Endothelial cell of umbilical vein (primary cell): ENCODE measurements at regions not wholly inside any gene's neighbourhood (a gene's known extent, or its start where the extent isn't known, plus 50 kb on each side); places are given as distances from the start of the nearest gene placed in this dataset.

ENCODE experiments used
- BruUV-seq: library from RNA; stranded (reverse); fragments of 400-500 nt; replicated peaks from 2 replicates; lab custom pipeline; 2021; lab: Mats Ljungman, UMichigan
- CTCF ChIA-PET: fragments of 300-600, 350-600 bp; sonication (Branson Sonifier 250); formaldehyde crosslinking; loops from one replicate; lab custom pipeline; 2021; ENCODE audit warnings: antibody characterized with exemption, inconsistent platforms; lab: Charles Lee
- POLR2A ChIA-PET: fragments of 300-600, 350-600 bp; sonication (Branson Sonifier 250); formaldehyde crosslinking; loops from one replicate; lab custom pipeline; 2021; ENCODE audit warnings: antibody characterized with exemption, inconsistent platforms; lab: Charles Lee
- DNase-seq: peaks from one replicate; pipeline ENCODE4 v3.0.0-alpha.2; 2011; ENCODE audit warnings: low read depth, low spot score
- FAIRE-seq: peaks from 2 replicates; lab custom pipeline; 2011; peaks lifted over from hg19 to GRCh38; lab: Jason Lieb, UNC
- H2AFZ ChIP-seq: 2 replicates; pipeline ENCODE4 v1.6.0; 2012; ENCODE audit warnings: low read depth, low read length, control low read depth, inconsistent platforms
- H3K27ac ChIP-seq: 2 replicates; pipeline ENCODE4 v1.5.1; 2011; ENCODE audit warnings: low read depth, mild to moderate bottlenecking, control low read depth, low read length, moderate library complexity; ENCODE audit not compliant: insufficient read depth
- H3K27me3 ChIP-seq, 2 experiments: 2 replicates each; pipeline versions ENCODE4 v1.6.0 to v1.6.1; 2011; ENCODE audit warnings: low read length in 2 of 2, mixed read lengths in 1 of 2; ENCODE audit not compliant: control insufficient read depth in 2 of 2, insufficient read depth in 2 of 2
- H3K36me3 ChIP-seq, 2 experiments: 2 replicates in 1 of 2; 3 replicates in 1 of 2; pipeline ENCODE4 v1.5.1; 2011; ENCODE audit warnings: low read length in 2 of 2, mild to moderate bottlenecking in 1 of 2, moderate library complexity in 1 of 2; ENCODE audit not compliant: control insufficient read depth in 2 of 2, insufficient read depth in 2 of 2; ENCODE audit errors: extremely low read depth in 1 of 2
- H3K4me1 ChIP-seq: 3 replicates; pipeline ENCODE4 v1.5.1; 2011; ENCODE audit warnings: mild to moderate bottlenecking, low read length; ENCODE audit not compliant: control insufficient read depth, insufficient read depth; ENCODE audit errors: extremely low read depth
- H3K4me2 ChIP-seq: 2 replicates; pipeline ENCODE4 v1.6.1; 2011; ENCODE audit warnings: low read length, control low read depth, mixed read lengths; ENCODE audit not compliant: insufficient read depth
- H3K4me3 ChIP-seq, 3 experiments: fragments of 200-600 bp in 1 of 3; sonication (generic), shearing (Covaris generic) in 1 of 3; replicated peaks in 1 of 3; 2 replicates each; pipeline ENCODE4 v1.5.1; 2011 to 2016; ENCODE audit warnings: control low read depth in 3 of 3, low read length in 3 of 3, mild to moderate bottlenecking in 2 of 3, inconsistent platforms in 1 of 3, low read depth in 1 of 3, moderate library complexity in 1 of 3; ENCODE audit not compliant: insufficient read depth in 1 of 3
- H3K79me2 ChIP-seq: 2 replicates; pipeline ENCODE4 v1.6.0; 2012; ENCODE audit warnings: low read length, inconsistent platforms; ENCODE audit not compliant: control insufficient read depth, insufficient read depth
- H3K9ac ChIP-seq: replicated peaks from 2 replicates; pipeline ENCODE3; 2011; ENCODE audit warnings: low read length, control low read depth; ENCODE audit not compliant: insufficient read depth; ENCODE audit errors: extremely low read depth
- H3K9me1 ChIP-seq: replicated peaks from 3 replicates; pipeline ENCODE4 v1.6.0; 2011; ENCODE audit warnings: mild to moderate bottlenecking, low read length; ENCODE audit not compliant: control insufficient read depth, insufficient read depth; ENCODE audit errors: extremely low read depth
- H3K9me3 ChIP-seq: replicated peaks from 2 replicates; pipeline ENCODE4 v1.5.1; 2012; ENCODE audit warnings: low read length, inconsistent platforms; ENCODE audit not compliant: control insufficient read depth, insufficient read depth
- H4K20me1 ChIP-seq: replicated peaks from 2 replicates; pipeline ENCODE3; 2011; ENCODE audit warnings: mild to moderate bottlenecking, low read length; ENCODE audit not compliant: control insufficient read depth, insufficient read depth; ENCODE audit errors: extremely low read depth
- CTCF ChIP-seq, 2 donors: IDR thresholded peaks; 1 replicate in 1 of 2; 2 replicates in 1 of 2; pipeline ENCODE4 v1.5.1; 2011; ENCODE audit warnings: low read length in 2 of 2, mild to moderate bottlenecking in 2 of 2, moderate library complexity in 2 of 2, control low read depth in 1 of 2, inconsistent platforms in 1 of 2, low read depth in 1 of 2; ENCODE audit not compliant: insufficient read depth in 1 of 2; ENCODE audit errors: extremely low read depth in 1 of 2
- EZH2 ChIP-seq: IDR thresholded peaks from 2 replicates; pipeline ENCODE4 v1.6.1; 2012; ENCODE audit warnings: borderline replicate concordance, low read depth, mild to moderate bottlenecking, moderate library complexity, low read length, inconsistent platforms; ENCODE audit not compliant: severe bottlenecking
- FOS ChIP-seq: IDR thresholded peaks from 2 replicates; pipeline ENCODE4 v1.6.1; 2011; ENCODE audit warnings: mild to moderate bottlenecking, low read length, moderate library complexity, borderline replicate concordance; ENCODE audit not compliant: insufficient read depth
- GATA2 ChIP-seq: IDR thresholded peaks from 2 replicates; pipeline ENCODE4 v1.7.0; 2011; ENCODE audit warnings: low read depth, mild to moderate bottlenecking, moderate library complexity, mixed read lengths, low read length; ENCODE audit not compliant: insufficient read length, insufficient read depth
- JUN ChIP-seq: IDR thresholded peaks from 2 replicates; pipeline ENCODE4 v1.6.1; 2011; ENCODE audit warnings: borderline replicate concordance, low read depth; ENCODE audit not compliant: insufficient read length, insufficient read depth
- MAX ChIP-seq: IDR thresholded peaks from 2 replicates; pipeline ENCODE4 v1.6.1; 2011; ENCODE audit not compliant: insufficient read depth, insufficient read length
- MYC ChIP-seq: IDR thresholded peaks from one replicate; pipeline ENCODE4 v1.6.1; 2011; ENCODE audit warnings: mild to moderate bottlenecking, low read depth, low read length
- POLR2A ChIP-seq: IDR thresholded peaks from 2 replicates; pipeline ENCODE4 v1.6.1; 2012; ENCODE audit warnings: low read depth, mild to moderate bottlenecking, control low read depth, low read length
- POLR2AphosphoS5 ChIP-seq: IDR thresholded peaks from 2 replicates; pipeline ENCODE4 v1.6.1; 2012; ENCODE audit warnings: low read depth, mild to moderate bottlenecking, control low read depth, low read length, moderate library complexity; ENCODE audit not compliant: insufficient read depth
- dilution Hi-C: fragments of 300-500 bp; cut with MboI; formaldehyde crosslinking; loops from one replicate; pipeline ENCODE4 v1.15.0; 2019; ENCODE audit warnings: low sequenced_read_pairs; ENCODE audit not compliant: extremely low pct_ligation_motif_present
- intact Hi-C: fragments of 100-400 bp; cut with micrococcal nuclease; formaldehyde crosslinking; loops from one replicate; pipeline ENCODE4 v1.10.0; 2022

- ChIA-PET POLR2A (no interaction called here), CTCF (no interaction called here)
- no peak overlapping the region for H3K9ac ChIP-seq
- DNase-seq (no peak), FAIRE-seq (no peak)
- BruUV-seq: no TSS peak
- no peaks in the 10 kb centered on the region for H3K36me3 ChIP-seq
- no peaks in the 10 kb centered on the region for H4K20me1 ChIP-seq
- no peaks in the 10 kb centered on the region for H3K27me3 ChIP-seq
- H3K4me1 ChIP-seq: no peaks in the 10 kb centered on the region
- no peak overlapping the region for H3K4me3 ChIP-seq
- H2AFZ ChIP-seq: no peak overlapping the region
- dilution Hi-C loops (no loop called here), intact Hi-C loops (no loop called here)
- H3K9me3 ChIP-seq: no peaks in the 10 kb centered on the region
- TF ChIP-seq FOS: no peak
- TF ChIP-seq POLR2A: no peak
- TF ChIP-seq JUN: no peak
- TF ChIP-seq CTCF (IDR thresholded peaks at IDR 0.05; ENCODE audit: extremely low read depth in 1 of 2, insufficient read depth in 1 of 2, low read depth in 1 of 2, low read length in 2 of 2): no peak
- TF ChIP-seq EZH2: no peak
- no peak for TF ChIP-seq GATA2
- no peak for TF ChIP-seq MAX
- no peak for TF ChIP-seq POLR2AphosphoS5
- no peak for TF ChIP-seq MYC
- H3K9me1 ChIP-seq: no peaks in the 10 kb centered on the region
- H3K4me2 ChIP-seq: no peak overlapping the region
- H3K79me2 ChIP-seq: no peaks in the 10 kb centered on the region
- H3K27ac ChIP-seq: no peak overlapping the region
Measured at GRCh38 chrX:17237146-17237545, 137.9 kb upstream of the NHS start.
